Pulmonary artery endothelial cell (primary cell): ENCODE measurements at regions not wholly inside any gene's neighbourhood (a gene's known extent, or its start where the extent isn't known, plus 50 kb on each side); places are given as distances from the start of the nearest gene placed in this dataset.
"Not testable (repeated sequence)": the region's sequence is repeated elsewhere in the genome, so short reads cannot be mapped to it uniquely, and the experiment has no call there.

Source experiments
- DNase-seq: peaks from one replicate; pipeline ENCODE4 v3.0.0-alpha.2; 2011; ENCODE audit warnings: low read depth, low spot score

DNA sequence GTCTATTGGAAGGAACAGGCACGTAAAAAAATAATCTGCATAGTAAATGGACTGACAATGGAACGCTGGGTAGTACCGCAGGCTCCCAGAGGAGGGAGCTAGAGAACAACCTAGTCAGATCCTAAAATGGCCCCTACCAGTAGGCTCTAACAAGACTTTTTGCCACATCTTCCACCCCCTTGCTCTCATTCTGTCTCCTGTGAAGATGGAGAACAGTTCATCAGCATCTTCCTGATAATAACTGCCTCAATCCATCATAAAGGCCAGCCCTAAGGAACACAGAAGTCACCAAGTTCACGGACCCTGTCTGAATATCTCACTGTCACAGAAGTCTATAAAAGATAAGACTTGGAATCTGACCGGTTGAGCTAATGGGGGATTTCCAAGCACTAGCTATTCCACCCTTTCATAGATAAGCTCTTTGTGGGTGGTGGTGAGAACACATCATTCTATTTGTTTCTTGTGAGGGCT lies 133.4 kb downstream of the SLC1A3 start:
- DNase-seq, result peak; percentile 35

DNA sequence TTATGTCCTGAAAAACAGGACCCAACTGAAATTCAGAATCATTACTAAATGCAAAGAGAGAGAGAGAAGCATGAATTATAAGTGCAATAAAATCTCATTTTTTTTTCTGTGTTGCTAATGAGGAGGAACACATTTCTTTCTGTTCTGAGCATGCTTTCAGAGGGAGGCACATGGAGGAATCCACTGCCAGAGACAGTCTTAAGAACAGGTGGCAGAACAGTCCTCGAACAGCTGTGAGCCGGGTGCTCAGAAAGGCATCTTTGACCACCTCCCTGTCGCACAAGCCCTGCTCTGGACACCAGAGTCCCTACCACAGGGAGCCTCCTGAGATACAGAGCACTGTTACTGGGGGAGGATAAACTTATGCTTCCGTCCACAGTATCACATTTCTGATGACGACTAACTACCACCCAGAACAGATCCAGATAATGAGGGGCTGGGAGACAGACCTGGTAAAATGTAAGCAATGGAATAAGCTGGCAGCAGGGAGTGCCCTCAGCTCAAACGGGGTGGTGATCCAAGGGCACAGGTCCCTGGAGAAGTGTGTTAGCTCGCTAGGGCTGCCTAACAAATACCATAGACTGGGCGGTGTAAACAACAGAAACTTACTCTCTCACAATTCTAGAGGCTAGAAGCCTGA lies 134.0 kb downstream of the SLC1A3 start:
- no peak for DNase-seq

- no peak for DNase-seq
Measured at GRCh38 chr5:36741128-36741527, 134.7 kb downstream of the SLC1A3 start.

DNA sequence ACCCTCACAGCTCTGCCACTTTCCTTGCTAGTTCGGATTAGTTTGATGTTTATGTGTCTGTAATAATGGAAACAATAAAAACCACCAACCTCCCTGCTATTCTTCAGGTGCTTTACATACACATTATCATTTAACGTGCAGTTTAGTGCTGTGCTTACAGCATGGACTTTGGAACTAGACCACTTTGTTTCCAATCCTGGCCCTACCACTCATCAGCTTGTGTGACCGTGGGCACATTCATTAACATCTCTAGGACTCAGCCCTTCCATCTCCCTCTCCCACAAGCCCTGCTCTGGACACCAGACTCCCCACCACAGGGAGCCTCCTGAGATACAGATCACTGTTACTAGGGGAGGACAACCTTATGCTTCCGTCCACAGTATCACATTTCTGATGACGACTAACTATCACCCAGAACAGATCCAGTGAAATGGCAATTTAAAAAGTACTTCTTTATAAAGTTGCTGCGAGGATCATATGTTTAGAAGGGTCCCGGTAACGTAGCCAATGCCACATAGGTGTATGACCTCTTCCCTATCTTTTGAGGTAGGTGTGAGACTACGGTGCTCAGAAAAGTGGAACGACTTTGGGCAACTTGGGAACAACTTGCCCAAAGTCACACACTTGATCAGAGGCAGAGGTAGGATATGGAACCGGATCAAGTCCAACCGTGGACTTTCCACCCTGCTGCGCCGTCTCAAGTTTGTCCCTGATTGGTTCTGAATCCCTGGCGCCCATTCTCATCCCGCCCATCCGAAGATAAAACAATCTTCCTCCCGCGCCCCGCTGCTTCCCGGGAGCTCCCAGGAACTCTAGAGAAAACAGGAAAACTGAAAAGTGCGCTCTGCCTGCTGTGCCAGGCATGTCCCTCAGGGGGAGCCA lies 132.4 kb upstream of the NIPBL start:
- no peak for DNase-seq

DNA sequence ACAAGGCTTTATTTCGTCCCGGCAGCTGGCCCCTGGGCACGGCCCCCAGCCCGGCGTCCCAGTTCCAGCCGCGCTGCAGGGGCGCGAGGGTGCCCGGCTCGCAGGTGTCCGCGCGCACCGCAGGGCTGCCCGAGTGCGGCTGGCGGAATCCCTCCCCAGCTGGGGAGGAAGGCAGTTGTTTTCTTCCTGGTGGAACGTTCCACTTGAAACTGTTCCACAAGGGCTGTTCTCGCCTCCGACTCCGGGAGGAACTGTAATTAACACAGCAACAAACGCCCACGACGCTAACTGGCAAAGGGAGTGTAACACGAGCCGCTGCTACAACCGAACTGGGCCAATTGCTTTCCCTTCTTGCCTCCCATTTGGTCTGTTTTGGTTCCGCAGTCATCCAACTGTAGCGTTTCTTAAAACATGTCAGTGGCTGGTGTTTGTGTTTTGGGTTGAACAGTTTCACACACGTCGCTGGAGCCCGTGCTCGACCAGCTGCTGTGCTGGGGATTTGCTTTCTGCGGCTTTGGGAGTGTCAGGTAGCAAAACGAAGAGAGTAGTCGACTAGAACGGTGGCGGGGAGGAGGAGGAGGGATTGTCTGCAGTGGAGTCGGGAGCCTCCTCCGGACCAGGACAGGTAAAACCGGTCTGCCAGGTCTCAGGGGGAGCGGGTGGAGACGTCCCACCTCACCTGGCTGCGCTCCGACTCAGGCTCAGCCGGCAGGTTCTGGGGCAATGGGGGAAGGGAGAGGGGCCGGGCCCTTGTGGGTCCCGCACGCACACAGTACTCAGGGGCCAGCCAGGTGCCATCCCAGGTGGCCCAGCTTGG lies 131.6 kb upstream of the NIPBL start:
- no peak for DNase-seq

GRCh38 chr5:36747794-36748193 lies 128.8 kb upstream of the NIPBL start:
- not testable (repeated sequence) for DNase-seq

GRCh38 chr5:36751886-36752285 lies 124.7 kb upstream of the NIPBL start:
- no peak for DNase-seq

DNA sequence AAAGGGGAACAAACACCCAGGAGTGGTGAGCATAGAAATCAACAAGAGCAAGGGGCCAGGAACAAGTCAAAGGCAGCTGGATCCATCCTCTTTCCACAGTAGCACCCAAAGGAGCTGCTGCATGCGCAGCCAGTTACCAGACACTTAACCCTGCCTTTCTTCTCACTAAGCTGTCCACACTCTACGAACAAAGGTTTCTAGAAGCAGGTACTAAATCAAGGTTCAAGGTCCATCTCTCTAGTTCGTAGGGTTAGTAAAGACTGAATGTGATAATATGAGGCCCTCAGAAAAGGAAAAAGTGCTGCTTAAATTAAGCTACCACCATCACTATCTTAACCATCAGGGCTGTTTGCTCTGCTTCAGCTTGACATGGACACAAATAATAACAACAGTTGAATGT lies 121.2 kb upstream of the NIPBL start:
- no peak for DNase-seq

- DNase-seq, result no peak
Measured at GRCh38 chr5:36755920-36756488, 120.6 kb upstream of the NIPBL start.

- DNase-seq, result no peak
Measured at GRCh38 chr5:36756848-36757247, 119.7 kb upstream of the NIPBL start.

DNA sequence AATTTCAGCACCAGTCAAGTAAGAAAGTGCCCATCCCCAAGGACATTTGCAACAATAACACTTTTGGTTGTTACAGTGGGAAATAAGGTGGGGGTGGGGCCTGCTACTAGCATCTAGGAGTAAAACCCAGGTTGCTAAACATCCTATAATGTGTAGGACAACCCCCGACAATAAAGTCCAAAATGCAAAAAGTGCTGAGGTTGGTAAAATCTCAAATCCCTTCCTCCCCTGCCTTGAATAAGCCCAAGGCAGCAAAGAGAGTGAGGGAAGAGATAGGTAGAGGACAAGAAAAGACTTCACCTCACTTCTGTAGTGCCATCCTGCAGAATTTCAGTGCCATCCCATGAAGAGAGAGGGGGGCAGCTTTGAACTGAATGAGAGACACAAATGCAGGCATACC lies 117.5 kb upstream of the NIPBL start:
- no peak for DNase-seq

DNA sequence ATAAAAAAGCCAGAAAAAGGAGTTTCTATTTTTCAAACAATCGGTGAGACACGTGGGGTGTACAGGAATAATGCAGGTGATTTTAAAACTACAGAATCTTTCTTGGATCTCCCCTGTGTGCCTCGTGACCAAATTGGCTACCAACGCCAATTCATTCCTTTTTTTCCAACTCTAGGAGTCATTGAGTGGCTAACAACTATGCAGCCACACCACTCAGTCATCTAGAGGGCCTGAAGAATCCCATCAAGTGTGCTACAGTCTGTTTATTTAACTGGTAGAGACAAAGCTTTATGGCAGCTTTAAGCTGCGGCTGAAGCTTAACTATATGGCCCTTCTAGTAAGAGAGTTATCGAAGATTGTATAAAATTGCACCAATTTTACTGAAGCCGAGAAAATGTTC lies 113.1 kb upstream of the NIPBL start:
- DNase-seq, result no peak

GRCh38 chr5:36765876-36766275 lies 110.7 kb upstream of the NIPBL start:
- DNase-seq, result no peak

- DNase-seq, result no peak
Measured at GRCh38 chr5:36766981-36767380, 109.6 kb upstream of the NIPBL start.

- no peak for DNase-seq
Measured at GRCh38 chr5:36768450-36768849, 108.1 kb upstream of the NIPBL start.

DNA sequence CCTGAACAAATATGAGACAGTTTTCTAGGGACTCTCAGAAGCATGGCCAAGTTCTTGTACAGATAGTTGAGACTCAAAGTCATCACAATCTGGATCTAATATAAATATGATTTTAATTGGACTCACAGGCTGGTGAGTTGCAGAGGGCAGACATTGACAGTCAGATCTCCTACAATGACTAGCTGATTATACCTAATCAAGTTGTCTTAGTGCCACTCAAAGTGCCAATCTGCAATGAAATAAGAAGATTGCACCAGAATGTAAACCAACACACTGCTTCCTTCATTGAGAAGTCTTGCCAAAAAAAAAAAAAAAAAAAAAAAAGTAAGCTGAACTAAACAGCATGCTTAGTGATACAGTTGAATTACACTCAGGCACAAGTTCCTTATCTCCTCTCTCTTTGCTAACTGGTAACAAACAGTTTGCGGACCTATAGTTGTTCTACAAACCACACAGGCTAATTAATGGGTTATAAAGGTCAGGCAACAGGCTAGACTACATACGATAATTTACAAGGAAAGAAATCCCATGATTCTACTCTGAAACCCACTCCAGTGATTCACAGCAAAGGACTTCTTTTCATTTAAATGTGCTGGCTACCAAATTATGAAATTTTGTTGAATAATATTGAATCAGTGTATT lies 107.3 kb upstream of the NIPBL start:
- DNase-seq, result no peak

GRCh38 chr5:36770125-36770524 lies 106.4 kb upstream of the NIPBL start:
- no peak for DNase-seq

- DNase-seq, result no peak
Measured at GRCh38 chr5:36772276-36773140, 104.1 kb upstream of the NIPBL start.

DNA sequence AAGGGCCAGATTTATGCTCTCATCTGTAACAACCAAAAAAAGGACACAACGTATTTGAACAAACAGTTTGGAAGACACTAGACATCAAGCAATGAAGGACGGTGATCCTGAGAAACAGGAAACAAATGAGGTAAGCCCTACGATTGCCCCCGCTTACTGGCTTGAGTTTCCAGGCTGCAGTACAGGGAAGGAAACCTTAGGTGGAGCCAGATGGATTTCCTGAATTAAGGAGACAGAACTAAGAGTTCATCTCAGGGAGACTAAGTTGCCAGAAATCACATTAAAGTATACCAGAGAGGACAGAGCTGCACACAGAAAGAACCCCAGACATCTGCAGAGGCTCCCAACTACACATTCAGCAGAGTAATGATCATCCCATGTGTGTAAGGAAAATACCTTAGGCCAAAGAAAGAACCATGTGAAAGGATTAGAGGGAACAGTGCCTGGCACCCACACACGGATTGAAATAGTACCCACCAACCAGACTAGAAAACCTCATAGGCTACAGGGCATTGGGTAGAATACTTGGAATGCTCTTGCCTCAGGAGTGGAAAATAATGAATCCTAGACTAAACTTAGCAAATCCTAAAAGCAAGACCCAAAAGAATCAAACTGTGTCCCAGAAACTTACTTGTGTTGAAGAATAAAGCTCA lies 99.3 kb upstream of the NIPBL start:
- DNase-seq, result no peak

DNA sequence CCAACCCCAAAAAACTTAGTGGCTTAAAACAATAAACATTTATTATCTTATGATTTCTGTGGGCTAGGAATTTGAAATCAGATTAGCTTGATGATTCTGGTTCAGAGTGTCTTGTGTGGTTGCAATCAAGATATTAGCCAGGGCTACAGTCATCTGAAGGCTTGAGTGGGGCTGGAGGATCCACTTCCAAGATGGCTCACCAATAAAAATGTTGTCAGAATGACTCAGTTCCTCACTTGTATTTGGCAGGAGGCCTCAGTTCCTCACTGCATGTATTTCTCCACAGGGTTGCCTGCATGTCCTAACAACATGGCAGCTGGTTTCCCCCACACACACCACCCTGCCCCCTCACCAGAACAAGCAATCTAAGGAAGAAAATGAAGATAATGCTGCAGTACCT lies 98.2 kb upstream of the NIPBL start:
- no peak for DNase-seq
